Astrocyte of the spinal cord (primary cell): ENCODE measurements at regions not wholly inside any gene's neighbourhood (a gene's known extent, or its start where the extent isn't known, plus 50 kb on each side); places are given as distances from the start of the nearest gene placed in this dataset.

Experiments
- DNase-seq: peaks from one replicate; pipeline ENCODE4 v3.0.0; 2011; ENCODE audit warnings: low read depth, low spot score
- H3K4me3 ChIP-seq: 2 replicates; pipeline ENCODE4 v1.5.1; 2011; ENCODE audit warnings: low read depth, mild to moderate bottlenecking, low read length, moderate library complexity
- in situ Hi-C: cut with HindIII; loops from 2 replicates; pipeline ENCODE4 v1.10.0; 2017; ENCODE audit warnings: low sequenced_read_pairs
- TF ChIP-seq, protein P1 (sequence below): IDR thresholded peaks from 2 replicates; pipeline ENCODE4 v1.5.1; 2012; ENCODE audit warnings: low read depth, mild to moderate bottlenecking, low read length, inconsistent platforms

DNA sequence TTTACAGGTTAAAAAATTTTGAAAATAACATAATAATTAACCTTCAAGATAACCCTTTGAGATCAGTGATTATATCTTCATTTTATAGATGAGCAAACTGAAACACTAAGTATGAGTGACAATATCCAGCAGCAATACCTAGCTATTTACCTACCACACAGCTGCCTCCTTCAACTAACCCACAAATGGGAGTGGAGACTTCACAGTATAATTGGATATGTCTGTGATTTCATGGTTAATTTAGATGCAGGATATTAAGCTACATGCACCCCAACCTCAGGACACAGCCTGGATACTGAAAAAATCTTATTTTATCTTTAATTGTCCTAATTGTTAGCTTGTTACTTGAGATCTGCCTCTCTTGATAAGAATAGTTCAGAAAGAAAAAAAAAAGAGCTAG, 297.2 kb upstream of the ANO5 start:
- in situ Hi-C loops, result no loop called here
- no peak for DNase-seq
- TF ChIP-seq, protein P1, sequence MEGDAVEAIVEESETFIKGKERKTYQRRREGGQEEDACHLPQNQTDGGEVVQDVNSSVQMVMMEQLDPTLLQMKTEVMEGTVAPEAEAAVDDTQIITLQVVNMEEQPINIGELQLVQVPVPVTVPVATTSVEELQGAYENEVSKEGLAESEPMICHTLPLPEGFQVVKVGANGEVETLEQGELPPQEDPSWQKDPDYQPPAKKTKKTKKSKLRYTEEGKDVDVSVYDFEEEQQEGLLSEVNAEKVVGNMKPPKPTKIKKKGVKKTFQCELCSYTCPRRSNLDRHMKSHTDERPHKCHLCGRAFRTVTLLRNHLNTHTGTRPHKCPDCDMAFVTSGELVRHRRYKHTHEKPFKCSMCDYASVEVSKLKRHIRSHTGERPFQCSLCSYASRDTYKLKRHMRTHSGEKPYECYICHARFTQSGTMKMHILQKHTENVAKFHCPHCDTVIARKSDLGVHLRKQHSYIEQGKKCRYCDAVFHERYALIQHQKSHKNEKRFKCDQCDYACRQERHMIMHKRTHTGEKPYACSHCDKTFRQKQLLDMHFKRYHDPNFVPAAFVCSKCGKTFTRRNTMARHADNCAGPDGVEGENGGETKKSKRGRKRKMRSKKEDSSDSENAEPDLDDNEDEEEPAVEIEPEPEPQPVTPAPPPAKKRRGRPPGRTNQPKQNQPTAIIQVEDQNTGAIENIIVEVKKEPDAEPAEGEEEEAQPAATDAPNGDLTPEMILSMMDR, result no peak
- H3K4me3 ChIP-seq, result no peak overlapping the region

DNA sequence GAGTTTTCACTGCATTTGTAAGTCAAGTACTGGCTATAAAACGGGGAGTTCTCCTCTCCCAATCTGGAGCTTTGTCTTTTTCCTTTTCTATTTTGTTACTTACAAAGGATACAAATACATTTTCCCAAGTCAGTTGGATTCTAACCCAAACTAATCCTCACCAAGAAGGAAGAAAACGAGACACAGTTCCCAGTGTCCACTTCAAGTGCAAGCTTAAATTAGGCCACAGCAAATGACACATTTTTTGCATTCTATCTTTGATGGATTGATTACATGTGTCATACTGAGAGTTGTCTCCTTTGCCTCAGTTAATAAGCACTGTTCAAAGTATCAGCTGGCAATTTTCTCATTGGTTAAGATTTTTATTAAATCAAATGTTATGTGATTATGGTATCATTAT, 296.7 kb upstream of the ANO5 start:
- in situ Hi-C loops, result no loop called here
- H3K4me3 ChIP-seq, result no peak overlapping the region
- DNase-seq, result no peak
- TF ChIP-seq, protein P1, result no peak

DNA sequence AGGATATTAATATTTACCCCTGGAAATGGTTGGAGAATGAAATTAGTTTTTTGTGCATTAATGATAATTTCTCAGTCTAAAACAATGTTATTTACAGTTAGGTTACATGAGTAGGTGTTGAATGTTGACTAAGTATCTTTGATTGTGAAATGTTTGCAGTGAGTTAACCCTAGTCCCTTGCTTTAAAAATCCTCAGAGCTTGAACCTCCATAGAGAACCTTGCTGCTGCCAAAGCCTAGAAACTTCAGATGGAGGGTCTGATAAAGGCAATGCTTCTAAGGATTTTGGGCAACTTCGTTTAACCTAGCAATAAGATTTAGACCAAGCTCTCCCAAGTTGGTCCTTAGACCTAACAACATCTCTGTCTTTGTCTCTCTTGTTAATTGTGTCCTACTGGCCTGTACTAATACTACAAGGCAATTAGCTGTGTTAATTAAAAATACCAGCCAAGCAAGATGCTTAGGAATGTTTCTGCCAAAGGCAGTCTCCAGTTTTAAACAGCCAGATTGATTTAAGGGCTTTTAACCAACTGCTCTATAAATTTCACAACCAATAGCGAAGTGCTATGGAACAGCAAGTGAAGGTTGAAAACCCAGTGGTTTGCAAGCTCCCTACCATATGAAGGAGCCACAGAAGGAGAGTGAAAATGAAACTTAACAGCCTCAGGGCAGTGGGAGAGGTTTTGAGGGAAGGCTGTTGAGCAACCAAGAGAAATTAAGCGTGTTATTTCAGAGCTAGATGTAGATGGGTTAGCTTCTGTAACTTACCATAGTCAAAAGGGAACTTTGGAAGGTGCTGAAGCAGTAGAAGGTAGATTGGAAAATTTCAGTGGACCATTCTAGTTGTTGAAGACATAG, 295.9 kb upstream of the ANO5 start:
- H3K4me3 ChIP-seq, result no peak overlapping the region
- TF ChIP-seq, protein P1, result no peak
- DNase-seq, result no peak
- in situ Hi-C loops, result no loop called here

DNA sequence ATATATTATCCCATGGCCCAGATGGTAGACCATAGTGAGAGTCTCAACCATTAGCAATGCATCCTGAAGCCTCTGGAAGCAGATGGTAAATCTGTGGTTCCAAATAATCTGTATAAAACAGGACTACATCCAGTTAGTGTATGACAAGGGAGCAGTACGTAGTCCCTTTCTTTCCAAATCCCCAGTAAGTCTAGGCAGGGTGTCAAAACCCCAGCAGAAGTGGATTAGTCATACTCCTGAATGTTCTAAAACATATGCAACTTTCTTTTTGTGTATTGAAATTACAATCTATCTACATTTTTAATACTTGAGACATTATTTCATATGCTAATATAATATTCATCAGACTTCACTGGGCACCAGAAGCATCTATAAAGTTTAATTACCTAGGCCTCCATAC, 295.1 kb upstream of the ANO5 start:
- DNase-seq, result no peak
- in situ Hi-C loops, result no loop called here
- TF ChIP-seq, protein P1, result no peak
- no peak overlapping the region for H3K4me3 ChIP-seq

DNA sequence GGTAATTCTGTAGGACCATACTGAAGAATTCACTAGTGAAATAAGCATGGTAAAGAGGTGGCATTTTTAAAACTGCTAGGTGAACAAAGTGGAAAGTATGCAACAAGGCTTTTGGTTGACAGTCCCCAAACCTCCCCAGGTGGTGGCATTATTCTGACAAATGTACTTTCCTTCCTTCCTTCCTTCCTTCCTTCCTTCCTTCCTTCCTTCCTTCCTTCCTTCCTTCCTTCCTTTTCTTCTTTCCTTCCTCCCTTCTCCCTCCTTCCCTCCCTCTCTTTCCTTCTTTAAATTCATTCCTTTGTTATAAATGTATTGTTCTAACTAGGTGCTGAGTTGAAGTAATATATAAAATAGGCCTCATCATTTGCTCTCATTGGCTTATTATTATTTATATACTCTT, 284.7 kb upstream of the ANO5 start:
- in situ Hi-C loops, result no loop called here
- TF ChIP-seq, protein P1, result no peak
- no peak for DNase-seq
- H3K4me3 ChIP-seq, result no peak overlapping the region

DNA sequence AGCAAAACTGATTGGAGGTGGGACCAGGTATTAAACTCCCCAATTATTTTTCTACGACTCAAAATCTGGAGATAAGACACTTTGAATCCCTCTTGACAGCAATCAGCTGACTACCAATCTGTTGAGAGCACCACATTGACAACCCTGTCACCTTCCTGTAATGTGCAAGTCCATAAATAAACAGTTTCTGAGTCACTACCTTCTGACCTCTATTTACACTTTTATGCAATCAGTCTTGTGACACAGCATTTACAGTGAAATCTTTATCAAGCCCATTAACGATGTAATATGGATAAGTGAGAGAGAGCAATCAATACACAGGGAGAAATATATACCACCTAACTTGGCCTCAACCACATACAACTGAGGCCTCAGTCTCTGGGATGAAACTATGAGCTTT, 283.7 kb upstream of the ANO5 start:
- in situ Hi-C loops, result no loop called here
- no peak overlapping the region for H3K4me3 ChIP-seq
- TF ChIP-seq, protein P1, result no peak
- DNase-seq, result no peak
